Globus pallidus (tissue), 1 donor: ENCODE measurements at regions not wholly inside any gene's neighbourhood (a gene's known extent, or its start where the extent isn't known, plus 50 kb on each side); places are given as distances from the start of the nearest gene placed in this dataset.

Experiments
- DNase-seq: peaks from one replicate; pipeline ENCODE4 v3.0.0-alpha.2; 2015; ENCODE audit warnings: low spot score

DNA sequence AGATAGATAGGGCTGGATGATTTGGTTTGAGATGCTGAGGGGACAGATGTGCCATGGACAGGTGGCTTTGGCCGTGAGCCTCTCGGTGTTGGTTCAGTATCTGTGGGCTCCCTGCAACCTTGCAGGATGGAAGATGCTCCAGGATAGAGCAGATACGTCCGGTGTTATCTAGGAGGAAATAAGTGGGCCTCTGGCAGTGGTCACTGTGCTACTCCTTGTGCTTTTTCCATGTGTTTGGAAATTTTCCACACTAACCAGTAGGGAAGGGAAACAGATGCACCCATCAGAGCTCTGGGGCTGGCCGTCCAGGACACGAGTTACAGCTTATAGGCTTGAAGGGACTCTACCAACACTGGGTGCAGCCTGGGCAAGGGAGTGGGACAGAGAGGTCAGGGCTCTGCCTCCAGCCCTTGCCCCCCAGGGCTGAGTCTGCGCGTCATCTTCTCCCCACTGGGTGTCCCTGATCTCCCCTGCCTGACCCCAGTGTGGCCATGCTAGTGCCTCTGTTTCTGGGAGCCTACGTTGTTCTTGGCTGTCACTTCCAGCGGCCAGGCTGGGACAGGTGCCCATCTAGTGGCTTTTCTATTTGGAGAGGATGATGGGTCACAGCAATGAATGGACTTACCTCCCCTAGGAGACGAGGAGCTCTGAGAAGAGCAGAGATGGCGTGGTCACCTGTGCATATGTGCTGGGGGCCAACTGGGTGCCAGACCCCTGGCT lies 166.9 kb downstream of the SEC14L1 start:
- no peak for DNase-seq

DNA sequence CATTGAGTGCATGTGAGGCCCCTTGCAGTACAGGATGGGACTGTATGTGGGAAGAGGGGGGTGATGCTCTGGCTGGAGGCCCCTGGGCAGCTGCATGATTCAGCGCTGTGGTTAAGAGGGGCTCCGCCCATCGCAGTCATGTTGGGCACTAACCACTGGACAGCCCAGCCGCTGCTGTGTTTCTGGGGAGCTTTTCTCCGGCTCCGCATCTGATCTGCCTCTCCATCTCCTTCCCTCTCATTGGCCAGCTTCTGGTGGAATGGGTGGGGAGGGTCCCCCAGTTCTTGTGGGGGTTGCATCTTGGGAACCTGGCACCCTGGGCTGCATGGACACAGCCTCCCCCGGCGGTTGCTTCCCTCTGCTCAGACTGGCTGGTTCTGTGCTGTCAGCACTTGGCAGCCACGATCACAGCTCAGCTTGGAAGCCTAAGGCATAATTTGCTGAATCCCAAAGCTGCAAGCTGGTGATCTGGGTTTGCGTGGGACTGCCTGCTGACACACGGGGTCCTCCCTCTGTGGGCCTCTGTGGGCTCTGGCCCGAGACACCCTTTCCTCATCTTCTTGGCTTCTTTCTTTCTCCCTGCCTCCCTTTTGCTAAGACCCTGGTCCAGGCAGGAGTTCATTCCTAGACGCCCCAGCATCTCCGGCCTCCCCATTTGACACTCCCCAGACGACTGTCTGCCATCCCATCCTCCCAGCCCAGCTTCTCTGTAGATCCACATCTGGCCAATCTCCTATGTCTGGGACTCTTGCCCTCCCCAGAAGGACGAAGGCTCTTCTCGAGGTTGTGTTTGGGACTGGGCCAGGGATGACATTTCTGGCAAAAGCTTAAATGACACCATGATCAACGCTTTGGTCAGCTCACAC lies 168.3 kb downstream of the SEC14L1 start:
- no peak for DNase-seq

- no peak for DNase-seq
Measured at GRCh38 chr17:77310336-77310735, 169.6 kb downstream of the SEC14L1 start.

DNA sequence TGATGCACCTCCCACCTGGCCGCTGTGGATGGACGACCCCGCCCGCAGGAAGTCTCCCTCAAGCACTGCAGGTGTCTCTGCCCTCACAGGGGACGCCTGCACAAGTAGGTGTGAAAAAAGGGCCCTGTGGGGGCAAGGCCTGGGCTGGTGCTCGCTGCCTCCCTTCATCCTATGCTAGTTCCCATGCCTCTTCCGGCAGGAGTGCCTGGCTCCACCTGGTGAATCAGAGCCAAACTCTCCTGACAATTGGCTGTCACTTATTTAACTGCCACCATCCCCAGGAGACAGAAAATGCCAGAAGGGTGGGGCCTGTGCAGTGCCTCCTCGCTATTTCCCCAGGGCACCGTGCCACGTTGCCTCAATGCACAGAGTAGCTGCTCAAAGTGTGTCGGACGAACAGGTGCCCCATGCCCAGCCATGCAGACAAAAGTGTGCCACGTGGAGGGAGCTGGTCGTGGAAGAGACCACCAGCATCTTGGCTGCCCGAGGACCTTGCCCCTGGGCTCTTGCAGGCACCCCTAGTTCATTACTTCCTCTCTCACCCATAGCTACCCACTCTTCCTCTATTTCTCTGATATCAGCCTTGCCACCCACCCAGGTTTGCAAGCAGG lies 170.7 kb downstream of the SEC14L1 start:
- DNase-seq = no peak

DNA sequence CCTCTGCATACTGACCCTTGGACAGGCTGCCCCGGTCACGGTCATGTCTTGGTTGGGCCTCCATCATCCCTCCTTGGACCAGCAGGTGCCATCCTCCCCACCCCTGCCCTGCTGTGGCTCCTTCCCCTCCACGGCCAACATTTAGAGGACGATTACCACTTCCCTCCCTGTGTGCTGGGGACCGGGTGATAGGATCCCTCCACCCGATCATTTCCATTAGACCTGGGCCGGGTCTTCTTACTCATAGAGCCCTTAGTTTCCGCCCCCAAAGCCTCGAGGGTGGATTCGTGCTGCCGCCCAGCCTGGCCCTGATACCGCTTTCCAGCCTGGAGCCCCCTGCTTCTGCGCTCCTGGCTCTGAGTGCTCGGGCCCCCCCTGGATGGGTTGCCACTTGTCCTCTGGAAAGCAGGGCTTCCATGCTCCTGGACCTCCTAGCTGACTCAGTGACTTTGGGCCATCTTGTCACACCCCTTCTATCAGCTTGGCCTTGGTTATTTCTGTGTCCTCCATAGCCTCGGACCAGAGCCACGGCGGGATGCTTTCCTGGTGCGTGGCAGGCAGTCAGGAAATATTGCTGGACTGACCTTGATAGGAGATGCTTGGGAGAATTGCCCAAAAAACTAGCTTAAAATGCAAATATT lies 171.4 kb downstream of the SEC14L1 start:
- DNase-seq = no peak

- DNase-seq = peak; percentile 41
Measured at GRCh38 chr17:77312786-77313599, 172.2 kb downstream of the SEC14L1 start.

GRCh38 chr17:77313831-77314230 lies 173.1 kb downstream of the SEC14L1 start:
- no peak for DNase-seq

GRCh38 chr17:77314601-77315000 lies 173.8 kb downstream of the SEC14L1 start:
- no peak for DNase-seq

DNA sequence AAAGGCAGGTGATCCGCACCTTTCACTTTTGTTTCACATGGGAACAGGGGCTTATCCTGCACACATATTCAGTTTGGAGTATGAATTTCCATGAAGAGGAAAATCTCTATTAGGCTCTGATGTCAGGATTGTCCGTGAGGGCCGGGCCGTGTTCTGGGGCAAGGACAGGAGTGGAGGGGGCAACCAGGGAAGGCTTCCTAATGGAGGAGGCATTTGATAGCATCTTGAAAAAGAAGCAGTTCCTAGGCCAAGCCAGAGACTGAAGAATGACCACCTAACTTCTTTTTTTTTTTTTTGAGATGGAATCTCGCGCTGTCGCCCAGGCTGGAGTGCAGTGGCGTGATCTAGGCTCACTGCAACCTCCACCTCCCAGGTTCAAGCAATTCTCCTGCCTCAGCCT lies 174.2 kb downstream of the SEC14L1 start:
- no peak for DNase-seq

DNA sequence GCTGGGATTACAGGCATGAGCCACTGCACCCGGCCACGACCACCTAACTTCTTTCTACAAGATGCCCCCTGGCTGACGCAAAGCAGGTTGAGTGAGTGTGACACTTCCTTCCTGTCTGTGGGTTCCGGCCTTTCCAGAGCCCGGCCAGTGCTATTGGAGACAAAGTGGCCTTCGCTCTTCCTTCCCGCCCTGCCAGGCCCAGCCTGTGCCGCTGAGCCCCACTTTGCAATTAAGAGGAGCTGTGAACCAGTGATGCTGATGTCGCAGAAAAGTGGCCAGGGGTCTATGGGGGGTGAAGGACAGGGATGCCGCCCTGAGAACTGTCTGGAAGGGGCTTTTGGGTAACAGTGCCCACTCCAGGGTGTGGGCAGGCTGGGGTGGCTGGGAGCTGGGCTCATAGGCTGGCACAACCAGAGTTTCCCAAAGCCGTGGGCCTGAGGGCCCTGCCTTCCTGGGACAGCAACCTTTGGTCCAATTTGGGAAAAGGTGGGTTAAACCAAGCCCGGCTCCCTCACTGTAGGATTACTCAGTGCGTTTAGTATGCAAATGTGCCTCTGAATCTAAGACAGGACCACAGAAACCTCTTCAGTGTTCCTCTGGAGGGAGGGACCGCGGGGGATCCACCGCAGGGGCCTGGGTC lies 174.9 kb downstream of the SEC14L1 start:
- DNase-seq = no peak

GRCh38 chr17:77316191-77316641 lies 175.4 kb downstream of the SEC14L1 start:
- no peak for DNase-seq

GRCh38 chr17:77316651-77317050 lies 175.9 kb downstream of the SEC14L1 start:
- DNase-seq = no peak

DNA sequence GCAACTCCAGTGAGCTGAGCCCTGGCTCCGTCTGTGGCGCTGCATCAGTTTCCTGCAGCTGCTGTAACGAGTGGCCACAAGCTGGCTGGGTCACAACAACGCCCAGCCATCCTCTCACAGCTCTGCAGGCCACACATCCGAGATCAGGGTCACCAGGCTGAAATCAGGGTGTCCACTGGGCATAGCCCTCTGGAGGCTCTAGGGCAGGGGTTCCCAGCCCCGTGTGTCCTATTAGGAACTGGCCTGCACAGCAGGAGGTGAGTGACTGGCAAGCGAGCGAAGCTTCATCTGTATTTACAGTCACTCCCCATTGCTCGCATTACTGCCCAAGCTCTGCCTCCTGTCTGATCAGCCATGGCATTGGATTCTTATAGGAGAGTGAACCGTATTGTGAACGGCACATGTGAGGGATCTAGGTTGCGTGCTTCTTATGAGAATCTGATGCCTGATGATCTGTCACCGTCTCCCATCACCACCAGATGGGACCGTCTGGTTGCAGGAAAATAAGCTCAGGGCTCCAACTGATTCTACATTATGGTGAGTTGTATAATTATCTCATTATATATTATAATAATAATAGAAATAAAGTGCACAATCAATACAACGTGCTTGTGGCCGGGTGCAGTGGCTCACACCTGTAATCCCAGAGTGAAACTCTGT lies 176.5 kb downstream of the SEC14L1 start:
- no peak for DNase-seq

- no peak for DNase-seq
Measured at GRCh38 chr17:77318021-77318420, 177.3 kb downstream of the SEC14L1 start.

- DNase-seq = no peak
Measured at GRCh38 chr17:77318491-77319210, 177.9 kb downstream of the SEC14L1 start.

- no peak for DNase-seq
Measured at GRCh38 chr17:77319211-77320043, 178.7 kb downstream of the SEC14L1 start.

DNA sequence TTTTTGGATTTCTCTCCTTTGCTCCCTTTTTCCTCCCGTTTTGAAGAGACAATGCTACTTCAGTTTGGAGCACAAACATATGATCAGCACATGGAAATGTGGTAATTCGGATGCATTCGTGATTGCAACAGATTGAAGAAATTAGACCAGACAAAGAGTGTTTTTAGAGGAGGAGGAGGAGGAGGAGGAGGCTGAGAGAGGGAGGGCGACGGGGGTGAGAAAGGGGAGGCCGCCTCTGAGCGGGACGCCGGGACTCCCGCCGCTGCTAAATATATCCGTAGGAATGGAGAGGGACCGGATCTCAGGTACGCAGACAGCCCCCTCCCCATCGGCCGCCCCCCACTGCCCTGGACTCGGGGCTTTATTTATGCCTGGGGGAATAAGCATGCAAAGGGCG lies 179.3 kb downstream of the SEC14L1 start:
- no peak for DNase-seq

DNA sequence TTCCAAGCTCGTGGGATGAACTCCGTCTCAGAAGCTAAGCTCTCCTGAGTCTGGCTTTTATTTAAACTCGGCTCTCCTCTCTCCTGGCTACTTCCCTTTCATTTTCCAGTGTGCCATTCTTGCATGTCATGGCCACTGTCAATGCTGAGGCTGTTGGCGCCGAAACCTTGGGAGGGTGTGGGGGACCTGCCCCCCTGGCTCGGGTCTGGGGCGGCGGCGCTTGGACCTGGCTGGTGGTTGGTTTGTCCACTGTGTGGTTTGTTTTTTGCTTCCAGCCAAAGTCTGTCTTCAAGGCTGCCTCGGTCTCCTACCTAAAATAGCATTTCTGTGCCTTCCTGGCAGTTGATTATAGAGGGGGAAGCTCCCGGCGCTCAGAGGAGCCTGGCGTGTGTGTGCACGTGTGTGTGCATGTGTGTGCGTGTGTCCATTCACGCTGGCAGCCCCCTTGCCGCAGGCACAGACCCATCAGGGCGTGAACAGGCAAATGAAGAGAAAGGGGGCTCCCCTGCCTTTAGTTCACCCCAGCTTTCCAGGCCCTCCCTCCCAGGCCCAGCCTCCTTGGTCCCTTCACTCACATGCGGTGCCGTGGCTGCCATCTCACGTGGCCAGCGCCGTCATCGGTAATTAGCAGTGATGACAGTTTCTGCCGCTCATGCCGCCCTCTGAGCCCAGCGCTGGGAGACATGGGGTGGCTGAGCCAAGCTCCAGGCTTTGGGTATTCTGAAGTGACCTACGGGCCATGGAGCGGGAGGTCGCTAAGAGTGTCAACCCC lies 179.9 kb downstream of the SEC14L1 start:
- DNase-seq = no peak
